GM10266 (cell line): ENCODE measurements at regions not wholly inside any gene's neighbourhood (a gene's known extent, or its start where the extent isn't known, plus 50 kb on each side); places are given as distances from the start of the nearest gene placed in this dataset.

Source experiments
- DNase-seq: peaks from one replicate; pipeline ENCODE4 v3.0.0; 2012; ENCODE audit errors: extremely low spot score
- CTCF ChIP-seq: IDR thresholded peaks from 2 replicates; pipeline ENCODE4 v1.5.1; 2012; ENCODE audit warnings: mild to moderate bottlenecking, low read depth; ENCODE audit not compliant: control insufficient read depth, insufficient read depth; ENCODE audit errors: missing control alignments

GRCh38 chr14:105878125-105878524, 351.7 kb downstream of the TMEM121 start:
- no peak for TF ChIP-seq CTCF
- DNase-seq = no peak

- TF ChIP-seq CTCF = no peak
- DNase-seq = no peak
Measured at GRCh38 chr14:105878554-105878953, 352.2 kb downstream of the TMEM121 start.

GRCh38 chr14:105879503-105879866, 353.1 kb downstream of the TMEM121 start:
- no peak for DNase-seq
- TF ChIP-seq CTCF = no peak

- TF ChIP-seq CTCF = no peak
- no peak for DNase-seq
Measured at GRCh38 chr14:105879867-105880561, 353.6 kb downstream of the TMEM121 start.

- no peak for DNase-seq
- no peak for TF ChIP-seq CTCF
Measured at GRCh38 chr14:105880616-105881015, 354.2 kb downstream of the TMEM121 start.

- TF ChIP-seq CTCF = no peak
- DNase-seq = peak; percentile 2
Measured at GRCh38 chr14:105881021-105881930, 354.9 kb downstream of the TMEM121 start.

GRCh38 chr14:105882011-105882410, 355.6 kb downstream of the TMEM121 start:
- peak; percentile 0 for DNase-seq

GRCh38 chr14:105882626-105883025, 356.2 kb downstream of the TMEM121 start:
- TF ChIP-seq CTCF = no peak
- peak; percentile 4 for DNase-seq
